Left ventricle myocardium inferior (tissue), 1 donor: ENCODE measurements at regions not wholly inside any gene's neighbourhood (a gene's known extent, or its start where the extent isn't known, plus 50 kb on each side); places are given as distances from the start of the nearest gene placed in this dataset.

Experiments used
- DNase-seq: peaks from one replicate; pipeline ENCODE4 v3.0.0-alpha.2; 2020
- H3K27ac ChIP-seq: fragments of 200-600 bp; replicated peaks from 2 replicates; pipeline ENCODE4 v1.8.0; 2021
- H3K27me3 ChIP-seq: fragments of 200-600 bp; 2 replicates; pipeline ENCODE4 v1.8.0; 2021; ENCODE audit warnings: low read depth
- H3K36me3 ChIP-seq: fragments of 200-600 bp; 2 replicates; pipeline ENCODE4 v1.8.0; 2021
- H3K4me1 ChIP-seq: fragments of 200-600 bp; 2 replicates; pipeline ENCODE4 v1.8.0; 2021
- H3K4me3 ChIP-seq: fragments of 200-600 bp; 2 replicates; pipeline ENCODE4 v1.8.0; 2021; ENCODE audit warnings: mild to moderate bottlenecking, moderate library complexity
- H3K9me3 ChIP-seq: fragments of 200-600 bp; replicated peaks from 2 replicates; pipeline ENCODE4 v1.8.0; 2021
- CTCF ChIP-seq: fragments of 200-600 bp; IDR thresholded peaks from 2 replicates; pipeline ENCODE4 v1.8.0; 2021; ENCODE audit warnings: antibody characterized with exemption, mild to moderate bottlenecking, borderline replicate concordance
- intact Hi-C: fragments of 100-400 bp; cut with micrococcal nuclease; formaldehyde crosslinking; loops from one replicate; pipeline ENCODE4 v1.11.0; 2022
- donor health status: DM: no; HTN: yes; CAD: no; lungs with severe emphysema.

- Histone ChIP-seq H3K27me3 (peaks cover 37% of the 10 kb centered on the region), H3K4me1 (no peaks in the 10 kb centered on the region), H3K4me3 (no peak overlapping the region), H3K27ac (no peak overlapping the region), H3K36me3 (no peaks in the 10 kb centered on the region), H3K9me3 (no peaks in the 10 kb centered on the region)
- intact Hi-C loops = no loop called here
- TF ChIP-seq CTCF = no peak
- no peak for DNase-seq
These were observed 315.2 kb downstream of the FOXL1 start for GRCh38 chr16:86893506-86893905.

- H3K27ac ChIP-seq = no peak overlapping the region
- peaks cover 37% of the 10 kb centered on the region for H3K27me3 ChIP-seq
- no peak for DNase-seq
- intact Hi-C loops = no loop called here
- no peak overlapping the region for H3K4me3 ChIP-seq
- TF ChIP-seq CTCF = no peak
- H3K36me3 ChIP-seq = no peaks in the 10 kb centered on the region
- H3K9me3 ChIP-seq = no peaks in the 10 kb centered on the region
- H3K4me1 ChIP-seq = no peaks in the 10 kb centered on the region
These were observed 315.7 kb downstream of the FOXL1 start for GRCh38 chr16:86894029-86894567.

GRCh38 chr16:86894925-86895324 lies 316.6 kb downstream of the FOXL1 start:
- no peak overlapping the region for H3K4me3 ChIP-seq
- TF ChIP-seq CTCF = no peak
- H3K27me3 ChIP-seq = peaks cover 37% of the 10 kb centered on the region
- no peaks in the 10 kb centered on the region for H3K9me3 ChIP-seq
- H3K4me1 ChIP-seq = no peaks in the 10 kb centered on the region
- no peaks in the 10 kb centered on the region for H3K36me3 ChIP-seq
- no peak for DNase-seq
- no peak overlapping the region for H3K27ac ChIP-seq
- intact Hi-C loops = no loop called here

GRCh38 chr16:86895606-86896005 lies 317.3 kb downstream of the FOXL1 start:
- no peak for TF ChIP-seq CTCF
- Histone ChIP-seq H3K9me3 (no peaks in the 10 kb centered on the region), H3K4me1 (no peaks in the 10 kb centered on the region), H3K4me3 (no peak overlapping the region), H3K27me3 (peaks cover 37% of the 10 kb centered on the region), H3K27ac (no peak overlapping the region), H3K36me3 (no peaks in the 10 kb centered on the region)
- no peak for DNase-seq
- intact Hi-C loops = no loop called here

GRCh38 chr16:86896976-86897375 lies 318.6 kb downstream of the FOXL1 start:
- no peak for DNase-seq
- H3K9me3 ChIP-seq = no peaks in the 10 kb centered on the region
- TF ChIP-seq CTCF = no peak
- peaks cover 6% of the 10 kb centered on the region for H3K4me1 ChIP-seq
- H3K27me3 ChIP-seq = peaks cover 30% of the 10 kb centered on the region
- intact Hi-C loops = no loop called here
- H3K36me3 ChIP-seq = no peaks in the 10 kb centered on the region
- H3K27ac ChIP-seq = no peak overlapping the region
- no peak overlapping the region for H3K4me3 ChIP-seq
